ENCODE measurements at regions not wholly inside any gene's neighbourhood (a gene's known extent, or its start where the extent isn't known, plus 50 kb on each side); places are given as distances from the start of the nearest gene placed in this dataset.
"Not testable (repeated sequence)": the region's sequence is repeated elsewhere in the genome, so short reads cannot be mapped to it uniquely, and the experiment has no call there.

DNA sequence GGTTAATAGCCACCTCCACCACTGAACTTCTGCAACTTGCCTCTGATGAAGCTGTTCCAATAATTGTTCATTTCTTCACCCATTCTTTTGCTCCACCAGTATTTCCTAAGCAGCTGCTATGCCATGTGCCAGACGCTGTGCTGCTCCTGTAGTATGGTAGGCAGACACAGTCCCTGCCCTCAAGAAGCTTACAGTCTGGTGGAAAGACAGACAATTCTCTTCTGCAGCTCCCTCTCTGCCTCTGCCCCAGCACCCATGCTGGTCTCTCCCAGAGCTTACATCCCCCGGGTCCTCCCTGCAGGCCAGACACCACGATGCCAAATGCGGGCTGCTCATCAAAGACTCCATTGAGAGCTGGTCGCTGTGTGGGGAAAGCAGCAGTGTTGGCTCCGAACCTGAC lies 111.6 kb upstream of the ESRRB start:
- no peak for DNase-seq

- DNase-seq = peak; percentile 46
These were observed 108.5 kb upstream of the ESRRB start for GRCh38 chr14:76267322-76268046.

GRCh38 chr14:76268047-76268431 lies 107.9 kb upstream of the ESRRB start:
- peak; percentile 46 for DNase-seq

GRCh38 chr14:76268700-76269099 lies 107.2 kb upstream of the ESRRB start:
- no peak for DNase-seq

- no peak for DNase-seq
These were observed 104.7 kb upstream of the ESRRB start for GRCh38 chr14:76271041-76271755.

DNA sequence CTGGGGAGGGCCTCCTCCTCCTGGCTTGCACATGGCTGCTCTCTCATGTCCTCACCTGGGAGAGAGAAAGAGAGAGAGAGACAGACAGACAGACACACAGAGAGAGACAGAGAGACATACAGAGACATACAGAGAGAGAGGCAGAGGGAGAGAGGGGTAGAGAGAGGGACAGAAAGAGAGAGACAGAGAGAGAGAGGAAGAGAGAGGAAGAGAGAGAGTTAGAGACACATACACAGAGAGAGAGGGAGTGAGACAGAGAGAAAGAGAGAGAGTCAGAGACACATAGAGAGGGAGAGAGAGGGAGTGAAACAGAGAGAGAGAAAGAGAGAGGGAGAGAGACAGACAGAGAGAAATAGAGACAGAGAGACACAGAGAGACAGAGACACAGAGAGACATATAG lies 103.6 kb upstream of the ESRRB start:
- no peak for DNase-seq

DNA sequence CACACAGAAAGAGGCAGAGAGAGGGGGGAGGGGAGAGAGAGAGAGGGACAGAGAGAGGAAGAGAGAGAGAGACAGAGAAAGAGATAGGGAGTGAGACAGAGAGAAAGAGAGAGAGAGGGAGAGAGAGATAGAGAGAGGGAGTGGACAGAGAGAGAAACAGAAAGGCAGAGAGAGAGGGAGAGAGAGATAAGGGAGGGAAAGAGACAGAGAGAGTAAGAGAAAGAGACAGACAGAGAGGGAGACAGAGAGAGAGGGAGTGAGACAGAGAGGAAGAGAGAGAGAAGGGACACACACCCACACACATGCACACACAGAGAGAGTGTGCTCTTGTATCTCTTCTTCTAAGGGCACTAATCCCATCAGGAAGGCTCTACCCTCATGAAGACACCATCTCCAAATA lies 103.2 kb upstream of the ESRRB start:
- DNase-seq = no peak

DNA sequence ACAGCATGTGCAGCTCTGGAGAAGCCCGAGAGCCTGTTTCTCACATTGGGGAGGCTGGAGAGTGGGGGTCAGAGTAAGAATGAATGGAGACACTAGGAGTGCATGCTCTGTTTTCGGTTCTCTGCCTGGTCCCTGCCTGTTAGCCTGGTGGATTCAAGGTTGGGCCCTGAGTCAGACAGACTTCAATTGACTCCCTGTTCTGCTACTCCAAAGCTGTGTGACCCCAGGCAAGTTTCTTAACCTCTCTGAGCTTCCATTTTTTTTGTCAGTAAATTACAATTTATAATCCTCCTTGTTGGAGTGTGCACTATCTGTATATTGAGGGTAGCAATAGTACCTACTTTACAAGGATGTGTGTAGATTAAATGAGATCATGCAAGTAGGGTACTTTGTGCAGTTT lies 102.6 kb upstream of the ESRRB start:
- DNase-seq = no peak

GRCh38 chr14:76274324-76274723 lies 101.6 kb upstream of the ESRRB start:
- no peak for DNase-seq

DNA sequence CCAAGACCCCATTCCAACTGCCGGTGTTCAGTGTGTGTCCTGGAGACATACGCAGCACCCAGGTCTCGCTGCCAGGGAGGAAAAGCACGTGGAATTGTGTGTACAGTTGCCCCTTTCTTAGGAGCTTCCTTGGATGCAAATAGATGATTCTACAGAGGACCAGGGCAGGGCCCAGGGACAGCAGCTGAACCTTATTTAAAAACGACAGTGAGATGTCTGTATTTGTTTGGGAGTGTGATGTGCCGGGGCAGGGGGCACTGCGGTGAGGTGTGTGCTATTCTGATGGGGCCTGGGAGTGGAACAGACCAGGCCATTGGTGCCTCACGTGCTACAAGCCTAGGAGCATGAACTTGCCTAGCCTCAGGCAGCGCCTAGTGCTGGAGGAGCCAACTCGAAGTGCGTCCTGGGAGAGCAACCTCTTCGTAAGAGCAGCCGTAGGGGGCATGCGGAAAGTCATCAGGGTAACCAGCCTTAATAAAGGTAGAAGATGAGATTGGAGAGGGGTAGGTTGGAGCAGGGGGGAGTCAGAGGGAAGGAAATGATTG lies 98.3 kb upstream of the ESRRB start:
- DNase-seq = no peak

DNA sequence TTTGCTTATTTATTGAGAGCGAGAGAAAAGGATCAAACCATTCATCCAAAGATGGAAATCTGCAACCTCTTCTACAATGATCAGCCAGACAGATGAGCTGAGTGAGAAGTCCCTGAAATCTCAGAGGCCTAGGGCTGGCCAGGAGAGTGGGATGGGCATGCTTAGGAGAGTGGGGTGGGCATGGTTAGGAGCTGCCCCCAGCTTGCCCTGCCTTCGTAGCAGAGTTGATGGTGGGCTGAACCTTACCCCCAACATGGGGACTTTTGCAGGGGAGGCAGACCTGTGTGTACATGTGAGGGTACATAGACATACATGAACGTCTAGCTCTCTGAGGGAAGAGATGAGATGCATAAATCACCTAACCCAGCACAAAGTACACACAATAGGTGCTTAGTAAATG lies 95.7 kb upstream of the ESRRB start:
- no peak for DNase-seq

DNA sequence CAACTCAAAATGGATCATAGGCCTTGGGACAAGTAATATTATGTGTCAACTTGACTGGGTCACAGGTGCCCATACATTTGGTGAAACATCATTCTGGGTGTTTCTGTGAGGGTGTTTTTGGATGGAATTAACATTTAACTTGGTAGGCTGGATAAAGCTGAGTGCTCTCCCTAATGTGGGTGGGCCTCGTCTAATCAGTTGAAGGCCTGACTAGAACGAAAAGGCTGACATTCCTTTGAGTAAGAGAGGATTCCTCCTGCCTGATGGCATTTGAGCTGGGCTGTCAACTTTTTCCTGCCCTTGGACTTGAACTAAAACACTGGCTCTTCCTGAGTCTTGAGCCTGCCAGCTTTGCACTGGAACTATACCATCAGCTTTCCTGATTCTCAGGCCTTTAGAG lies 93.4 kb upstream of the ESRRB start:
- DNase-seq = no peak

DNA sequence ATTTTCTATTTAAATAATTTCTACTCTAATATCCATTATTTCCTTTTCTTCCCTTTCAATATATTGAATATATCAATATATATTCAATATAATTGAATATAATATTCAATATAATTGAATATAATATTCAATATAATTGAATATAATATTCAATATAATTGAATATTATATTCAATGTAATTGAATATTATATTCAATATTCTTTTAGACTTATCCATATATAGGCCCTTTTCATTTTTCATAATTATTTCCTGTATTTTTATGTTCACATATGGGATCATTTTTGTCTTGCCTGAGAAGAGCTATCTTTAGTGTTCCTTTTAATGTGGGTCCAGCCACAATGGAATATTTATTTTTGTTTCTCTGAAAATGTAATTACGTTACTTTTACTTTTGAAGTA lies 88.9 kb upstream of the ESRRB start:
- no peak for DNase-seq

- no peak for DNase-seq
These were observed 86.7 kb upstream of the ESRRB start for GRCh38 chr14:76289276-76289675.

DNA sequence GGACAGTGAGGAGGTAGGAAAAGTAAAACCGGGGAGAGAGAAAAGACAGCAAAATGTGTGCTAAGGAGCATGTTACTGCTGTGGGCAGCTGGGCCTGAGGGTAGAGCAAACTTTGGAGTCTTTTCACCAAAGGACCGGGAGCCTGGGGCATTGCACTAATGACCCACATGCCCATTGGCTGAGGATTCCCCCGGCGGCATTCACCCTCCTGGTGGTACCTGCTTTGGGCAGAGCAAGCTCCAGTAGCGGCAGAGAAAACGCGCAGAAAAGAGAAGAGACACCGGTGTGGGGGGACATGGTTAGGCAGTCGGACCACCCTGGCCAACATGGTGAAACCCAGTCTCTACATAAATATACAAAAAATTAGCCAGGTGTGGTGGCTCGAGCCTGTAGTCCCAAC lies 83.4 kb upstream of the ESRRB start:
- no peak for DNase-seq

GRCh38 chr14:76293221-76293620 lies 82.7 kb upstream of the ESRRB start:
- no peak for DNase-seq

GRCh38 chr14:76293923-76294322 lies 82.0 kb upstream of the ESRRB start:
- DNase-seq = no peak

GRCh38 chr14:76294876-76295275 lies 81.1 kb upstream of the ESRRB start:
- no peak for DNase-seq

DNA sequence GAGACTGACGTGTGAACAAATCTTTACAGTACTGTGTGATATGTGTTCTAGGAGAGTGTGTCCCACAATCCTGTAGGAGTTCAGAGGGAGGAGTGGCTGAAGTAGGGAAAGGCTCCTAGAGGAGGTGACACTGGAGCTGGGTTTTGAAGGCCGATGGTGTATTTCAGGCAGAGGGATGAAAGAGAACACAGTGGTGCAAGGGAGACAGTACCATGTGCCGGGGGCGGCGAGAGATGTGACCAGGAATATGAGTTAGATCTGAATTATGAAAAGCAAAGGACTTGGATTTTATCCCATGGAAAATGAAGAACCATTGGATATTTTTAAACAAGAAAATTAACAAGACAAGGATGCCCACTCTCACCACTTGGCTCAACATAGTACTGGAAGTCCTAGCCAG lies 77.0 kb upstream of the ESRRB start:
- DNase-seq = no peak

GRCh38 chr14:76303188-76303587 lies 72.7 kb upstream of the ESRRB start:
- DNase-seq = not testable (repeated sequence)

GRCh38 chr14:76304536-76305267 lies 71.2 kb upstream of the ESRRB start:
- no peak for DNase-seq

- no peak for DNase-seq
These were observed 70.6 kb upstream of the ESRRB start for GRCh38 chr14:76305268-76305826.

- DNase-seq = no peak
These were observed 69.8 kb upstream of the ESRRB start for GRCh38 chr14:76306131-76306530.

Measured in NCI-H748 treated with DMSO at 0.1 percent for 48 hours (cell line).